Endothelial cell of umbilical vein (primary cell): ENCODE measurements at regions not wholly inside any gene's neighbourhood (a gene's known extent, or its start where the extent isn't known, plus 50 kb on each side); places are given as distances from the start of the nearest gene placed in this dataset.

Source experiments
- EZH2 ChIP-seq: IDR thresholded peaks from 2 replicates; pipeline ENCODE4 v1.6.1; 2012; ENCODE audit warnings: borderline replicate concordance, low read depth, mild to moderate bottlenecking, moderate library complexity, low read length, inconsistent platforms; ENCODE audit not compliant: severe bottlenecking
- TF ChIP-seq, protein P1 (sequence below), 2 donors: IDR thresholded peaks; 1 replicate in 1 of 2; 2 replicates in 1 of 2; pipeline ENCODE4 v1.5.1; 2011; ENCODE audit warnings: low read length in 2 of 2, mild to moderate bottlenecking in 2 of 2, moderate library complexity in 2 of 2, control low read depth in 1 of 2, inconsistent platforms in 1 of 2, low read depth in 1 of 2; ENCODE audit not compliant: insufficient read depth in 1 of 2; ENCODE audit errors: extremely low read depth in 1 of 2

DNA sequence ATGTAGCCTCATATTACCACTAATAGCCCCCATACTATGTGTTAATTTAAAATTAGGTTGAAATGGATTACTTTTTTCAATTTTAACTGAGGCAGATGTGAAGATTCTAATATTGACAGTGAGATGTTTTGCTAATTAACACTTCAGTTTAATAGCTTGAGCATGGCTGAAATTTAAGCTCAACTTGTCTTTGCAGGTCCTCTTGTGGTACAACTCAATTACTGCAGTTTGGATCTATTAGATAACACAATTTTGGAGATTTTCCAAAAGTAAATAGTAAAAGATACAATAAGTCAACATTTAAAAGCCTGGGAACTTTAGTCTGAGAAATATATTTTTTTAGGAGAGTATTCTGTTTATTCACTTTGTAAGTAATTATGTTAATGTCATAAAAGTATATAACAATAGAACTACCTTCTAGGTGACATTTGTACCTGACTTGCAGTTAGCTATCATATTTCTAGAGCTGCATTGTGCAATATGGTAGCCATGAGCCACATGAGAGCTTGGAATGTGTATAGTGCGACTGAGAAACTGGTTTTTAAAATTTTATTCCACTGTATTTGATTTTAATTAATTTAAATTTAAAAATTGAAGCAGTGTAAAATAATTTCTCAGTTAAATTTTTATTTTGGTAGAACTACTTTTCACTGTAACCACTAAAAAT is 73.1 kb upstream of the FMR1 start:
- TF ChIP-seq, protein P1, sequence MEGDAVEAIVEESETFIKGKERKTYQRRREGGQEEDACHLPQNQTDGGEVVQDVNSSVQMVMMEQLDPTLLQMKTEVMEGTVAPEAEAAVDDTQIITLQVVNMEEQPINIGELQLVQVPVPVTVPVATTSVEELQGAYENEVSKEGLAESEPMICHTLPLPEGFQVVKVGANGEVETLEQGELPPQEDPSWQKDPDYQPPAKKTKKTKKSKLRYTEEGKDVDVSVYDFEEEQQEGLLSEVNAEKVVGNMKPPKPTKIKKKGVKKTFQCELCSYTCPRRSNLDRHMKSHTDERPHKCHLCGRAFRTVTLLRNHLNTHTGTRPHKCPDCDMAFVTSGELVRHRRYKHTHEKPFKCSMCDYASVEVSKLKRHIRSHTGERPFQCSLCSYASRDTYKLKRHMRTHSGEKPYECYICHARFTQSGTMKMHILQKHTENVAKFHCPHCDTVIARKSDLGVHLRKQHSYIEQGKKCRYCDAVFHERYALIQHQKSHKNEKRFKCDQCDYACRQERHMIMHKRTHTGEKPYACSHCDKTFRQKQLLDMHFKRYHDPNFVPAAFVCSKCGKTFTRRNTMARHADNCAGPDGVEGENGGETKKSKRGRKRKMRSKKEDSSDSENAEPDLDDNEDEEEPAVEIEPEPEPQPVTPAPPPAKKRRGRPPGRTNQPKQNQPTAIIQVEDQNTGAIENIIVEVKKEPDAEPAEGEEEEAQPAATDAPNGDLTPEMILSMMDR (IDR thresholded peaks at IDR 0.05; ENCODE audit: extremely low read depth in 1 of 2, insufficient read depth in 1 of 2, low read depth in 1 of 2, low read length in 2 of 2): no peak
- no peak for TF ChIP-seq EZH2
